ENCODE measurements at regions not wholly inside any gene's neighbourhood (a gene's known extent, or its start where the extent isn't known, plus 50 kb on each side); places are given as distances from the start of the nearest gene placed in this dataset.

GRCh38 chr13:47632311-47632710 lies 368.8 kb downstream of the SUCLA2 start:
- intact Hi-C loops (cut with micrococcal nuclease), result no loop called here

DNA sequence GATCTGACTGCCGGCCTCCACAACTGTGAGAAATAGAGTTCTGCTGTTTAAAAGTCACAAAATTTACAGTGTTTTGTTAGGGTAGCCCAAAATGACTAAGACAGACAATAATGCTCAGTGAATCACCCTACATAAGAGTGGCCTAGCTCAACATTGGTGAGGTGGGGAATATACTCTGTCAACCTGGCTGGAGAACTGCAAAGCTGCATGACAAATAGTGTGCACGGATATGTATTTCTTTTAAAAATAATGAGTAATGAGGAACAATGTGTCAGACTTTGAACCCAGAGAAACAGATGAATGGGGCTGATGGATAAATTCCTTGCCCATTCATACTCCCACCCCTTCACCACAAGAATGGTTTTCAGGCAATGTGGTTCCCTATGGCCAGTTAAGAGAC lies 372.4 kb downstream of the SUCLA2 start:
- intact Hi-C loops (cut with micrococcal nuclease), result loop anchor here (2.0 kb wide), 1 partner anchor 34 kb away; no protein-coding TSS in a partner anchor

- intact Hi-C loops (cut with micrococcal nuclease), result no loop called here
Measured at GRCh38 chr13:47623862-47624261, 377.2 kb downstream of the SUCLA2 start.

- intact Hi-C loops (cut with micrococcal nuclease), result no loop called here
Measured at GRCh38 chr13:47621931-47622330, 379.1 kb downstream of the SUCLA2 start.

DNA sequence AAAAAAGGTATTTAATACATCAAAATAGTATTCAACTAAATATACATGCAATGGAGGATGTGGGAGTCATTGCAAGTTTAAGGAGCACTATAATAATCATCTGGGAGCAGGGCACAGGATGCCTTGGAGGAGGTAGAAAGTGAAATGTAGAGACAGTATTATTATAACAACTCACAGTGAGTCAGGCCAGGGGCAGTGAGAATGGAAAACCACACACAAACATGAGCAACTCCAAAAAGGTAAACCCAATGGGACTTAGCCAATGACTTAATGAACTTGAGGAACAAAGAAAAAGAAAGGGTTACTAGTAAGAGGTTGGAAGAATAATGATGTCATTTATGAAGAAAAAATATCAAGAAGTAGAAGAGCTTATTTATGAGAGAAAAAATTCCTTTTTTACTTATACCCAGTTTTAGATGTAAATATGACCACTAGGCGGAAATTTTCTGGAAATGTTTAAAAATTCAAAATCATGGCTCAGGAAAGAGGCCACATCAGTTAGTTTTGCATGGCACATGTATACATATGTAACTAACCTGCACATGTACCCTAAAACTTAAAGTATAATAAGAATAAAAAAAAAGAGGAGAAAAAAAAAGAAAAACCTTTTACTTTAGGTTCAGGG lies 389.3 kb downstream of the SUCLA2 start:
- intact Hi-C loops (cut with micrococcal nuclease), result no loop called here

DNA sequence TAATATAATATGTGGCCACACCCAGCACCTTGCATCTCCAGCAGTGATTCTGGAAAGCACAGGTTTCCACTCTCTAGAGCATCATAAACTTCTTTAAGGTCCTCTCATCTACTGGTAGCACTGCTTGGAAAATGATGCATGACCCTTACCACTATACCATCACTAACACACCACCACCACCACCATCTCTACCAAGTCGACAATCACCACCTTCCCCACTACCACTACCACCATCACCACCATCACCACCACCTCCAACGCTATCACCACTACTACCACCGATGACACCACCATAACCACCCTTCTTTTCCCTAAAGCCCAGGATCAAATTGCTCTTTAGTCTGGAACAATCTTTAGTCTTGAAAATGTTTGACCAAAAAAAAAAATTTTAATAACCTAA lies 390.4 kb downstream of the SUCLA2 start:
- intact Hi-C loops (cut with micrococcal nuclease), result no loop called here

- intact Hi-C loops (cut with micrococcal nuclease), result no loop called here
Measured at GRCh38 chr13:47603365-47603764, 397.7 kb downstream of the SUCLA2 start.

GRCh38 chr13:47598340-47598911 lies 402.6 kb downstream of the SUCLA2 start:
- intact Hi-C loops (cut with micrococcal nuclease), result loop anchor here (5.0 kb wide), 1 partner anchor 766 kb away; no protein-coding TSS in a partner anchor

DNA sequence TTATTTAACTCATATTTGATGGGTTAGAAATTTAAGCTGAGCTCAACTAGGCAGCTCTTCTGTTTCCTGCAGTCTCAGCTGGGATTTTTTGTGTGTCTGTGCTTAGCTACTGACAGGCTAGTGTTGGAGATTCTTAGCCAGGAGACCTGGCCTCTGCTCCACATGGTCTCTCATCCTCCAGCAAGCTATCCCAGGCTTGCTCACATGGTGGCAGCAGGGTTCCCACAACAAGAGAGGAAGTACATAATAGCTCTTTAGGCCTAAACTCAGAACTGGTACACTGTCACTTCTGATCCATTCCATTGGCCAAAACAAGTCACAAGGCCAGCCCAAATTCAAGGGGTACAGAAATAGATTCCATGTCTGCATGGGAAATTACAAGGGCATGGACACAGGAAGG lies 406.2 kb downstream of the SUCLA2 start:
- intact Hi-C loops (cut with micrococcal nuclease), result loop anchor here (2.0 to 5.0 kb wide), 2 partner anchors 34 to 763 kb away; no protein-coding TSS in a partner anchor

DNA sequence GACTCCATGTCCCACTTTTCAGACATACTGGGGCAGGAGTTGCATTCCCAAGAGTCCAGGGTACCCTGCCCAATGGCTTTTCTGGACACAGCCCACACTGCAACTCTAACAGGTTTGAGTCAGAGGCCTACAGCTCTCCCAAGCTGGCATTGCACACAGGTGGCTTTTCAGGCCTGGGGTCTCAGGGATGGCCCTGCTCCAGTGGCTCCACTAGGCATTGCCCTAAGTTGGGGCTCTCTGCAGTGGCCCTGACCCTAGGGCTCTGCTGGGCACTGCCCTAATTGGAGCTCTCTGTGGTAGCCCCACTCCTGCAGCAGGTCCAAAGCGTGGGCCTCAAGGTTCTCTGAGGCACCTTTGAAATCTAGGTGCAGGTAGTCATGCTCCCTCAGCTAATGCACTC lies 408.8 kb downstream of the SUCLA2 start:
- intact Hi-C loops (cut with micrococcal nuclease), result no loop called here

- intact Hi-C loops (cut with micrococcal nuclease), result no loop called here
Measured at GRCh38 chr13:47588676-47589075, 412.4 kb downstream of the SUCLA2 start.

GRCh38 chr13:47572375-47572774 lies 428.7 kb downstream of the SUCLA2 start:
- intact Hi-C loops (cut with micrococcal nuclease), result no loop called here

GRCh38 chr13:47564041-47564440 lies 437.0 kb downstream of the SUCLA2 start:
- intact Hi-C loops (cut with micrococcal nuclease), result no loop called here

- intact Hi-C loops (cut with micrococcal nuclease), result no loop called here
Measured at GRCh38 chr13:47556703-47557102, 444.4 kb downstream of the SUCLA2 start.

DNA sequence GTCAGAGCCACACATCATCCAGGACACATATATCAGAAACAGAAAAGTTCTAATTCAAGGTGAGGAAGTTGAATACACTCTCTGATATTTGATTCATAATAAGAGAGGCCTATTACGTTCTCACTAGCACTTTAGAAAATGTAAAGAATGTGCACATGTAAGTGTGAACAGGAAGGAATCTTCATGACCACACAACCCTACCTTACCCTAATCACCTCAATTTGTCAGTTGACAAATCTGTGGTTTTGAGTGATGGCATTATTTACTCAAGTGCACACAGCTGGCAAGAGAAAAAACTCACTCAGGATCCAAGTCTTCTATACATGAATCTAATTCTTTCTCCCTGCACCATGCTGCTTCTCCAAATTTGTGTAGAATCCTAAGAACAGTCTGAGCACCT lies 445.8 kb downstream of the SUCLA2 start:
- intact Hi-C loops (cut with micrococcal nuclease), result no loop called here

- intact Hi-C loops (cut with micrococcal nuclease), result no loop called here
Measured at GRCh38 chr13:47553329-47553977, 447.6 kb downstream of the SUCLA2 start.

GRCh38 chr13:47549219-47549752 lies 451.8 kb downstream of the SUCLA2 start:
- intact Hi-C loops (cut with micrococcal nuclease), result no loop called here

- intact Hi-C loops (cut with micrococcal nuclease), result no loop called here
Measured at GRCh38 chr13:47548294-47548840, 452.7 kb downstream of the SUCLA2 start.

DNA sequence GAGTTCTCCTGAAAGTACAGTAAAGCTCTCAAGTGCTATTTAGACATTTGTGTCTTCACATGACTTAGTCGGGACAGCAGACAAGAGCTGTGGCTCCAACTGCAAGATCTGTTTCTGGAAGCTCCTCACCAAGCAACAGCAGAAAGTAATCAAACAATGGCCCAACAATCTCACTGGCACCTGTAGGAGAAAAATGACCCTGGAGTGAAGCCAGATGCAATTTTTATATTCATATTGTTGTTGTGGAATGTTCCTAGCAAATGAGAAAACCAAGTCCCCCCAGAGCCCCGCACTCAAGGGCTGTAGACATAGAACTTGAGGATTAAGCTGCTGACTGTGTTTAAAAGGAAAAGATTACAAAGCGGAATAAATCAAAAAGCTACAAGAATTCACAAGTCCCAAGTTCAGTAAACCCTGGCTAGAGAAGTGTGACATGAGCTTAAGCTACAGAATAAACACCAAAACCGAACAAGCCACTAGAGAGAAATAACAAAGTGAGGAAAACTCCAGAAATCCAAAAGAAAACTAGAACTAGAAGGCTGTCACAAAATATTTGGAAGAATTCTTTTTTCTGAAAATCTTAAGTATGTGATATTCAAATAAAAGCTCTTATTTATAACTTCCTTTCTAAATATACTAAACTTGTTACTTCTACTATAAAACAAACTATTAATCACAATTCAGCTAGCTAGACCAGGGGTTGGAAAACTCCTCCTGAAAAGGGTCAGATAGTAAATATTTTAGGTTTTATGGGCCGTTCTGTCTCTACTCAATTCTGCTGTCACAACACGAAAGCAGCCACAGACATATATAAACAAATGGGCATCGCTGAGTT lies 454.5 kb downstream of the SUCLA2 start:
- intact Hi-C loops (cut with micrococcal nuclease), result no loop called here

- intact Hi-C loops (cut with micrococcal nuclease), result no loop called here
Measured at GRCh38 chr13:47545201-47546024, 455.7 kb downstream of the SUCLA2 start.
